Memory B cell (primary cell): ENCODE measurements at regions not wholly inside any gene's neighbourhood (a gene's known extent, or its start where the extent isn't known, plus 50 kb on each side); places are given as distances from the start of the nearest gene placed in this dataset.

Source experiments
- ATAC-seq: fragments of 150-1000 bp; cut with Tn5 transposase; 2 replicates; pipeline ENCODE4 v1.10.0; 2021; ENCODE audit warnings: low read depth, mild to moderate bottlenecking, moderate library complexity
- DNase-seq, 2 donors: peaks; one replicate each; pipeline ENCODE4 v3.0.0; 2022; ENCODE audit warnings: low spot score in 2 of 2
- H3K27ac Mint-ChIP-seq: one replicate; pipeline ENCODE4 v1.8.0; 2022; ENCODE audit warnings: mild to moderate bottlenecking, moderate library complexity, mixed read lengths
- H3K27me3 Mint-ChIP-seq: one replicate; pipeline ENCODE4 v1.8.0; 2022; ENCODE audit warnings: mixed read lengths
- H3K36me3 Mint-ChIP-seq: one replicate; pipeline ENCODE4 v1.8.0; 2022; ENCODE audit warnings: mild to moderate bottlenecking, mixed read lengths
- H3K4me1 Mint-ChIP-seq: one replicate; pipeline ENCODE4 v1.8.0; 2022; ENCODE audit warnings: mixed read lengths
- H3K4me3 Mint-ChIP-seq: one replicate; pipeline ENCODE4 v1.8.0; 2022; ENCODE audit warnings: mild to moderate bottlenecking, moderate library complexity, mixed read lengths
- H3K9me3 Mint-ChIP-seq: one replicate; pipeline ENCODE4 v1.8.0; 2022; ENCODE audit warnings: mixed read lengths

GRCh38 chr16:85435700-85436099, 177.4 kb upstream of the GSE1 start:
- Mint-ChIP-seq H3K4me3 (no peak overlapping the region), H3K9me3 (no peaks in the 10 kb centered on the region)
- DNase-seq = no peak

GRCh38 chr16:85436207-85436606, 176.9 kb upstream of the GSE1 start:
- Mint-ChIP-seq H3K36me3 (no peaks in the 10 kb centered on the region), H3K9me3 (no peaks in the 10 kb centered on the region), H3K27me3 (peaks cover 12% of the 10 kb centered on the region), H3K4me3 (no peak overlapping the region), H3K27ac (no peak overlapping the region), H3K4me1 (no peaks in the 10 kb centered on the region)
- DNase-seq (no peak), ATAC-seq (no peak)

More at GRCh38 chr16:85435700-85436099, 177.4 kb upstream of the GSE1 start:
- Mint-ChIP-seq H3K4me1 (no peaks in the 10 kb centered on the region), H3K36me3 (no peaks in the 10 kb centered on the region), H3K27me3 (peaks cover 12% of the 10 kb centered on the region), H3K27ac (no peak overlapping the region)
- ATAC-seq = no peak

- Mint-ChIP-seq H3K9me3 (no peaks in the 10 kb centered on the region), H3K27me3 (peaks cover 12% of the 10 kb centered on the region), H3K27ac (no peak overlapping the region), H3K36me3 (no peaks in the 10 kb centered on the region), H3K4me3 (no peak overlapping the region), H3K4me1 (no peaks in the 10 kb centered on the region)
- no peak for ATAC-seq
- DNase-seq = no peak
Measured at GRCh38 chr16:85436636-85437165, 176.4 kb upstream of the GSE1 start.

GRCh38 chr16:85437166-85438052, 175.7 kb upstream of the GSE1 start:
- H3K4me3 Mint-ChIP-seq = no peak overlapping the region
- no peak overlapping the region for H3K27ac Mint-ChIP-seq
- DNase-seq (no peak), ATAC-seq (no peak)
- H3K4me1 Mint-ChIP-seq = no peaks in the 10 kb centered on the region
- H3K36me3 Mint-ChIP-seq = no peaks in the 10 kb centered on the region
- H3K27me3 Mint-ChIP-seq = peaks cover 11% of the 10 kb centered on the region
- no peaks in the 10 kb centered on the region for H3K9me3 Mint-ChIP-seq

- Mint-ChIP-seq H3K36me3 (no peaks in the 10 kb centered on the region), H3K27me3 (peaks cover 2% of the 10 kb centered on the region), H3K4me3 (no peak overlapping the region), H3K4me1 (no peaks in the 10 kb centered on the region), H3K27ac (no peak overlapping the region), H3K9me3 (no peaks in the 10 kb centered on the region)
- ATAC-seq (no peak), DNase-seq (no peak)
Measured at GRCh38 chr16:85438981-85439685, 174.0 kb upstream of the GSE1 start.

GRCh38 chr16:85440744-85441143, 172.4 kb upstream of the GSE1 start:
- Mint-ChIP-seq H3K4me3 (no peak overlapping the region), H3K9me3 (no peaks in the 10 kb centered on the region), H3K36me3 (no peaks in the 10 kb centered on the region), H3K27ac (no peak overlapping the region), H3K4me1 (no peaks in the 10 kb centered on the region), H3K27me3 (peaks cover 4% of the 10 kb centered on the region)
- DNase-seq = no peak
- no peak for ATAC-seq

GRCh38 chr16:85441189-85441889, 171.8 kb upstream of the GSE1 start:
- no peaks in the 10 kb centered on the region for H3K4me1 Mint-ChIP-seq

GRCh38 chr16:85441890-85442670, 171.0 kb upstream of the GSE1 start:
- Mint-ChIP-seq H3K4me3 (no peak overlapping the region), H3K36me3 (no peaks in the 10 kb centered on the region), H3K4me1 (no peaks in the 10 kb centered on the region), H3K9me3 (no peaks in the 10 kb centered on the region), H3K27me3 (peaks cover 6% of the 10 kb centered on the region), H3K27ac (no peak overlapping the region)
- no peak for ATAC-seq
- DNase-seq = no peak

More at GRCh38 chr16:85441189-85441889, 171.8 kb upstream of the GSE1 start:
- ATAC-seq (no peak), DNase-seq (no peak)
- no peak overlapping the region for H3K27ac Mint-ChIP-seq
- peaks cover 4% of the 10 kb centered on the region for H3K27me3 Mint-ChIP-seq
- H3K4me3 Mint-ChIP-seq = no peak overlapping the region
- H3K36me3 Mint-ChIP-seq = no peaks in the 10 kb centered on the region
- H3K9me3 Mint-ChIP-seq = no peaks in the 10 kb centered on the region

- Mint-ChIP-seq H3K27ac (no peak overlapping the region), H3K4me1 (peaks cover 5% of the 10 kb centered on the region), H3K9me3 (no peaks in the 10 kb centered on the region), H3K4me3 (no peak overlapping the region), H3K27me3 (peaks cover 5% of the 10 kb centered on the region), H3K36me3 (no peaks in the 10 kb centered on the region)
- ATAC-seq (no peak), DNase-seq (no peak)
Measured at GRCh38 chr16:85443116-85443515, 170.0 kb upstream of the GSE1 start.

- ATAC-seq (no peak), DNase-seq (no peak)
- Mint-ChIP-seq H3K36me3 (no peaks in the 10 kb centered on the region), H3K27ac (no peak overlapping the region), H3K4me3 (no peak overlapping the region), H3K27me3 (peaks cover 5% of the 10 kb centered on the region), H3K9me3 (no peaks in the 10 kb centered on the region), H3K4me1 (peaks cover 9% of the 10 kb centered on the region)
Measured at GRCh38 chr16:85443531-85443930, 169.6 kb upstream of the GSE1 start.

GRCh38 chr16:85445064-85445778, 167.9 kb upstream of the GSE1 start:
- no peak for ATAC-seq
- H3K4me3 Mint-ChIP-seq = no peak overlapping the region

GRCh38 chr16:85445779-85446222, 167.3 kb upstream of the GSE1 start:
- H3K4me1 Mint-ChIP-seq = peaks cover 12% of the 10 kb centered on the region
- no peak overlapping the region for H3K4me3 Mint-ChIP-seq
- no peak for DNase-seq
- H3K27ac Mint-ChIP-seq = no peak overlapping the region
- H3K27me3 Mint-ChIP-seq = peaks cover 5% of the 10 kb centered on the region
- ATAC-seq = no peak
- H3K36me3 Mint-ChIP-seq = no peaks in the 10 kb centered on the region
- no peaks in the 10 kb centered on the region for H3K9me3 Mint-ChIP-seq

More at GRCh38 chr16:85445064-85445778, 167.9 kb upstream of the GSE1 start:
- no peak for DNase-seq
- H3K27me3 Mint-ChIP-seq = peaks cover 5% of the 10 kb centered on the region
- no peaks in the 10 kb centered on the region for H3K36me3 Mint-ChIP-seq
- no peak overlapping the region for H3K27ac Mint-ChIP-seq
- no peaks in the 10 kb centered on the region for H3K9me3 Mint-ChIP-seq
- peaks cover 12% of the 10 kb centered on the region for H3K4me1 Mint-ChIP-seq
